Neural progenitor cell (in vitro differentiated cells): ENCODE measurements at regions not wholly inside any gene's neighbourhood (a gene's known extent, or its start where the extent isn't known, plus 50 kb on each side); places are given as distances from the start of the nearest gene placed in this dataset.

Experiments
- EZH2 ChIP-seq: fragments of 200-600 bp; sonication (generic); IDR thresholded peaks from 2 replicates; pipeline ENCODE4 v1.6.1; 2017; ENCODE audit warnings: antibody characterized with exemption, mild to moderate bottlenecking, moderate library complexity
- EZH2phosphoT487 ChIP-seq: fragments of 200-600 bp; sonication (generic); IDR thresholded peaks from 2 replicates; pipeline ENCODE4 v1.6.1; 2017; ENCODE audit warnings: antibody characterized with exemption
- TF ChIP-seq, protein P1 (sequence below): fragments of 200-600 bp; sonication (generic); IDR thresholded peaks from 2 replicates; pipeline ENCODE4 v1.5.1; 2017; ENCODE audit warnings: antibody characterized with exemption, mild to moderate bottlenecking

DNA sequence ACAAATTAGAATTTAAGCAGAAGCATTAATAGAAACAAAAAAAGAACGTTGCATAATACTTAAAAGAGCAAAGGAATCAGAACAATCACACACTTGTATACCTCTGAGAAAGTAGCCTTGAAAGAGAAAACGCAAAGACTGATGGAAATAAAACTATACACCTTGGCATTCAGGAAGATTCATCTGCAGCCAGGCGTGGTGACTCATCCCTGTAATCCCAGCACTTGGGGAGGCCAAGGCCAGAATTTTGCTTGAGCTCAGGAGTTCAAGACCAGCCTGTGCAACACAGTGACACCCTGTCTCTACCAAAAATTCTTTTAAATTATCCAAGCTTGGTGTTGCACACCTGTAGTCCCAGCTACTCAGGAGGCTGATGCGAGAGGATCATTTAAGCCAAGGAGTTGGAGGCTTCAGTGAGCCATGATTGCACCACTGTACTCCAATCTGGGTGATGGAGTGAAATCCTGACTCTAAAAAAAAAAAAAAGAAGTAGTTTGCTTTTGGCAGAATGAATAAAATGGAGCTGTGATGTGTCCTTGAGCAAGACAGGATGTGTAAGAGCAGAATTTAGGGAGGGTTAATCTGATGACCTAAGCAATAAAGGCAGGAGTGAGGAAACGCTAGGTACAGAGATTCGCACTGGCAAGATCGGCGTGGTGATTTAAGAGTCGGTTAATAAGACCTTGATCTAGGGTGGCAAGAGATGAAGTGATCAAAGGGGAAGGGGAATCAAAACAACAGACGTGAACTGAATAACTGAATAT is 75.8 kb upstream of the NRP1 start:
- TF ChIP-seq, protein P1, sequence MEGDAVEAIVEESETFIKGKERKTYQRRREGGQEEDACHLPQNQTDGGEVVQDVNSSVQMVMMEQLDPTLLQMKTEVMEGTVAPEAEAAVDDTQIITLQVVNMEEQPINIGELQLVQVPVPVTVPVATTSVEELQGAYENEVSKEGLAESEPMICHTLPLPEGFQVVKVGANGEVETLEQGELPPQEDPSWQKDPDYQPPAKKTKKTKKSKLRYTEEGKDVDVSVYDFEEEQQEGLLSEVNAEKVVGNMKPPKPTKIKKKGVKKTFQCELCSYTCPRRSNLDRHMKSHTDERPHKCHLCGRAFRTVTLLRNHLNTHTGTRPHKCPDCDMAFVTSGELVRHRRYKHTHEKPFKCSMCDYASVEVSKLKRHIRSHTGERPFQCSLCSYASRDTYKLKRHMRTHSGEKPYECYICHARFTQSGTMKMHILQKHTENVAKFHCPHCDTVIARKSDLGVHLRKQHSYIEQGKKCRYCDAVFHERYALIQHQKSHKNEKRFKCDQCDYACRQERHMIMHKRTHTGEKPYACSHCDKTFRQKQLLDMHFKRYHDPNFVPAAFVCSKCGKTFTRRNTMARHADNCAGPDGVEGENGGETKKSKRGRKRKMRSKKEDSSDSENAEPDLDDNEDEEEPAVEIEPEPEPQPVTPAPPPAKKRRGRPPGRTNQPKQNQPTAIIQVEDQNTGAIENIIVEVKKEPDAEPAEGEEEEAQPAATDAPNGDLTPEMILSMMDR = no peak
- TF ChIP-seq EZH2 (no peak), EZH2phosphoT487 (no peak)
